Omental fat pad (tissue), 3 donors: ENCODE measurements at regions not wholly inside any gene's neighbourhood (a gene's known extent, or its start where the extent isn't known, plus 50 kb on each side); places are given as distances from the start of the nearest gene placed in this dataset.

Source experiments
- ATAC-seq: fragments of 150-250 bp; one replicate; pipeline ENCODE4 v1.9.1; 2016; ENCODE audit warnings: mild to moderate bottlenecking, moderate library complexity; ENCODE audit not compliant: low FRiP score
- DNase-seq: peaks from one replicate; pipeline ENCODE4 v3.0.0-alpha.2; 2019; ENCODE audit warnings: low spot score
- CTCF ChIP-seq, 3 donors: fragments of 450-650 bp; IDR thresholded peaks; one replicate each; pipeline ENCODE4 v1.5.1; 2016 to 2017; ENCODE audit warnings: antibody characterized with exemption in 3 of 3, mild to moderate bottlenecking in 3 of 3, moderate library complexity in 2 of 3

GRCh38 chr9:91114450-91114849 lies 247.3 kb downstream of the AUH start:
- DNase-seq (no peak), ATAC-seq (no peak)
- no peak for TF ChIP-seq CTCF (IDR thresholded peaks at IDR 0.05)

- no peak for TF ChIP-seq CTCF (IDR thresholded peaks at IDR 0.05)
- DNase-seq (no peak), ATAC-seq (peak; percentile 25)
Measured at GRCh38 chr9:91116211-91116610, 245.5 kb downstream of the AUH start.

- DNase-seq (no peak), ATAC-seq (no peak)
- TF ChIP-seq CTCF (IDR thresholded peaks at IDR 0.05), result no peak
Measured at GRCh38 chr9:91116711-91117110, 245.0 kb downstream of the AUH start.

GRCh38 chr9:91117474-91117891 lies 244.2 kb downstream of the AUH start:
- ATAC-seq (peak; percentile 9), DNase-seq (no peak)
- TF ChIP-seq CTCF (IDR thresholded peaks at IDR 0.05), result no peak

- peak; percentile 44 for DNase-seq
- ATAC-seq, result peak; percentile 92
- no peak for TF ChIP-seq CTCF (IDR thresholded peaks at IDR 0.05)
Measured at GRCh38 chr9:91117959-91118703, 243.6 kb downstream of the AUH start.

- TF ChIP-seq CTCF (IDR thresholded peaks at IDR 0.05), result no peak
- DNase-seq (no peak), ATAC-seq (no peak)
Measured at GRCh38 chr9:91118704-91119025, 243.1 kb downstream of the AUH start.

- DNase-seq (no peak), ATAC-seq (no peak)
- TF ChIP-seq CTCF (IDR thresholded peaks at IDR 0.05), result no peak
Measured at GRCh38 chr9:91119142-91119541, 242.6 kb downstream of the AUH start.
